ENCODE measurements at regions not wholly inside any gene's neighbourhood (a gene's known extent, or its start where the extent isn't known, plus 50 kb on each side); places are given as distances from the start of the nearest gene placed in this dataset.

DNA sequence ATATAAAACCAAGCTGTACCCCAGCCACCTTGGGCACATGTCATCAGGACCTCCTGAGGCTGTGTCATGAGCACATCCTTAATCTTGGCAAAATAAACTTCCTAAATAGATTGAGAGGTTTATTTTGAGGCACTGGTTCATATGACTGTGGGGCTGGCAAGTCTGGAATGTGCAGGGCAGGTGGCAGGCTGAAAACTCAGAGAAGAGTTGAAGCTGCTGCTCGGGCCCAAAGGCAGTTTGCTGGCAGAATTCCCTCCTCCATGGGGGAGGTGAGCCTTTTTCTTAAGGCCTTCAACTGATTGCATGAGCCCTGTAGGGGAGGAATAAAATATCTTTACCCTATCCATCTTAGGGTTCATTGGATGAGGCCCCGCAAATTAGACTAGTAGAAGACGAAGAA, 72.2 kb upstream of the CDK20 start:
- no peaks in the 10 kb centered on the region for H3K36me3 ChIP-seq
- H3K4me1 ChIP-seq (ENCODE audit: low read depth): peaks cover 4% of the 10 kb centered on the region
- no peak overlapping the region for H3K27ac ChIP-seq
- no peak overlapping the region for H3K4me3 ChIP-seq
- no peak for DNase-seq (ENCODE audit: low read depth in 1 of 2, low spot score in 1 of 2)
- TF ChIP-seq, protein P1, sequence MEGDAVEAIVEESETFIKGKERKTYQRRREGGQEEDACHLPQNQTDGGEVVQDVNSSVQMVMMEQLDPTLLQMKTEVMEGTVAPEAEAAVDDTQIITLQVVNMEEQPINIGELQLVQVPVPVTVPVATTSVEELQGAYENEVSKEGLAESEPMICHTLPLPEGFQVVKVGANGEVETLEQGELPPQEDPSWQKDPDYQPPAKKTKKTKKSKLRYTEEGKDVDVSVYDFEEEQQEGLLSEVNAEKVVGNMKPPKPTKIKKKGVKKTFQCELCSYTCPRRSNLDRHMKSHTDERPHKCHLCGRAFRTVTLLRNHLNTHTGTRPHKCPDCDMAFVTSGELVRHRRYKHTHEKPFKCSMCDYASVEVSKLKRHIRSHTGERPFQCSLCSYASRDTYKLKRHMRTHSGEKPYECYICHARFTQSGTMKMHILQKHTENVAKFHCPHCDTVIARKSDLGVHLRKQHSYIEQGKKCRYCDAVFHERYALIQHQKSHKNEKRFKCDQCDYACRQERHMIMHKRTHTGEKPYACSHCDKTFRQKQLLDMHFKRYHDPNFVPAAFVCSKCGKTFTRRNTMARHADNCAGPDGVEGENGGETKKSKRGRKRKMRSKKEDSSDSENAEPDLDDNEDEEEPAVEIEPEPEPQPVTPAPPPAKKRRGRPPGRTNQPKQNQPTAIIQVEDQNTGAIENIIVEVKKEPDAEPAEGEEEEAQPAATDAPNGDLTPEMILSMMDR (IDR thresholded peaks at IDR 0.05; ENCODE audit: low read depth, low read length): no peak
- H3K27me3 ChIP-seq: no peaks in the 10 kb centered on the region
- no peaks in the 10 kb centered on the region for H3K9me3 ChIP-seq (ENCODE audit: low read depth)

DNA sequence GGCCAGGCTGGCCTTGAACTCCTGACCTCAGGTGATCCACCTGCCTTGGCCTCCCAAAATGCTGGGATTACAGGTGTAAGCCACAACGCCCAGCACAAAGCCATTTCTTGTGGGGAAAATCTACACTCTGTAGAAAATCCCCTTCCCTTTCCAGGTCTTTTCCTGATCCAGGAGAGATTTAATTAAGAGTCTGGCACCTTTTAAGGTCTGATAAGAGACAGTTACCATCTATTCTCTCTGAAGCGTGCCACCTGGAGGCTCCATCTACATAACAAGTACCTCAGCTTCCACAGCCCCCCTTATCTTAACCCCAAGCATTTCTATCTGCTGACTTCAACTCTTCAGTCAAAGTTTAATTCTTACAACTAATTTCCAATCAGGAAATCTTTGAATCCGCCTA, 71.4 kb upstream of the CDK20 start:
- H3K4me3 ChIP-seq: no peak overlapping the region
- H3K27ac ChIP-seq: no peak overlapping the region
- H3K4me1 ChIP-seq (ENCODE audit: low read depth): peaks cover 4% of the 10 kb centered on the region
- TF ChIP-seq, protein P1 (IDR thresholded peaks at IDR 0.05; ENCODE audit: low read depth, low read length): no peak
- no peaks in the 10 kb centered on the region for H3K9me3 ChIP-seq (ENCODE audit: low read depth)
- H3K36me3 ChIP-seq: no peaks in the 10 kb centered on the region
- H3K27me3 ChIP-seq: no peaks in the 10 kb centered on the region
- no peak for DNase-seq (ENCODE audit: low read depth in 1 of 2, low spot score in 1 of 2)

DNA sequence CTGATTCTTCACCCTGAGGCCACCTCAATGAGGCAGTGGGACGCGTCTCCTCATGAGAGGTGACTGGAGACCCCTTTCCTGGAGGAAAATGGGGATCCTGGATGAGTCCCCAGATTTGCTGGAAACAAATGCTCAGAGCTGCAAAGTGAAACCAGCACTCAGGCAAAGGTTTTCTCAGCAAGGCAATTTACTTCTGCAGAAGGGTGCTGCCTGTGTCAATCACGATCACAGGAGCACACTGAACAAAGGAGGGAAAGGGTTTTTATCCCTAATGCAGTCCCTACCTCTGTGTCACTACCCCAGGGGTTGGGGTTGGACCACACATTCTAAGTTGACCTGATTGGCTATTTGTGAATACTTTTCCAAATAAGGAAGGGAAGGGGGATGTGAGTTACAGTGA, 69.9 kb upstream of the CDK20 start:
- Histone ChIP-seq H3K27me3 (no peaks in the 10 kb centered on the region), H3K4me3 (no peak overlapping the region), H3K9me3 (ENCODE audit: low read depth) (no peaks in the 10 kb centered on the region), H3K4me1 (ENCODE audit: low read depth) (peaks cover under 1% of the 10 kb centered on the region), H3K27ac (no peak overlapping the region), H3K36me3 (no peaks in the 10 kb centered on the region)
- no peak for DNase-seq (ENCODE audit: low read depth in 1 of 2, low spot score in 1 of 2)
- TF ChIP-seq, protein P1 (IDR thresholded peaks at IDR 0.05; ENCODE audit: low read depth, low read length): no peak

DNA sequence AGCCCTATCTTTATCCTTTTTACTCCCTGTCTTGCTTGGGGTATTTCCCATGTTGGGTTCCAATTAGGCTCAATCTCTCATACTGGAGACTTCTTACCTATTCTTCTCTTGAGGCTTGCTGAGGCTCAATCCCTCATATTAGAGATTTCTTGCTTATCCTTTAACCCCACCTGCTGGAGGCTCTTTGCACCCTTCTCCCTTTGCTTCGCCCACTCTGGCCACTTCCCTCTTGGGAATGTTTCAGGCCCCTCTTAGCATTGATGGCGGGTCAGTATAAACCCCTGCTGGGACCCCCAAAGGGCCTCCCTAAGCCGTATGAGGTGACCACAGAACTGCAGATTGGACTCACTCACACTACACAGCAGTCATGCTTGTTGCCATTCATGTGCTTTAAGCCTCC, 69.3 kb upstream of the CDK20 start:
- no peak for DNase-seq (ENCODE audit: low read depth in 1 of 2, low spot score in 1 of 2)

DNA sequence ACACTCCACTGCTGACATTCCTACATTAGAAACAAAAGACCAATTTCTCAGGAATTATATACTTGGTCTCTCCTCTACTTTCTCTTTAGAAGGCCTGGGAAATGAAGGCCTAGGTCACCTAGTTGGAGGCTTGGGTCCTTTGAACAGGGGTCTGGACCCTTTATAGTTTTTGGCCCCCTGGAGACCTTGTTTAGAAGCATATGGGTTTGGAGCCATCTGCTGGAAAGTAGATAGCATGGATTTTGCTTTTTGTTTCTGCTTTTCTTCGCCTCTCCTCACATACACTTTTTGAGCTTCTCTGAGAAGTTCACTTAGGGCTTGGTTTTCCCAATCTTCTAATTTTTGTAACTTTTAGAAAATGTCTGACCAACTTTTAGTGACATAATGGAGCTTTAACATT, 67.1 kb upstream of the CDK20 start:
- H3K27me3 ChIP-seq: no peaks in the 10 kb centered on the region
- no peaks in the 10 kb centered on the region for H3K9me3 ChIP-seq (ENCODE audit: low read depth)
- no peaks in the 10 kb centered on the region for H3K4me1 ChIP-seq (ENCODE audit: low read depth)
- no peak overlapping the region for H3K27ac ChIP-seq
- TF ChIP-seq, protein P1 (IDR thresholded peaks at IDR 0.05; ENCODE audit: low read depth, low read length): peak; percentile 61
- no peak overlapping the region for H3K4me3 ChIP-seq
- no peaks in the 10 kb centered on the region for H3K36me3 ChIP-seq
- DNase-seq (ENCODE audit: low read depth in 1 of 2, low spot score in 1 of 2): peak in 1 of 2 donors; percentile 48

More for the DNA sequence above, 69.3 kb upstream of the CDK20 start:
- Histone ChIP-seq H3K9me3 (ENCODE audit: low read depth) (no peaks in the 10 kb centered on the region), H3K36me3 (no peaks in the 10 kb centered on the region), H3K27me3 (no peaks in the 10 kb centered on the region), H3K4me3 (no peak overlapping the region), H3K4me1 (ENCODE audit: low read depth) (no peaks in the 10 kb centered on the region), H3K27ac (no peak overlapping the region)
- TF ChIP-seq, protein P1 (IDR thresholded peaks at IDR 0.05; ENCODE audit: low read depth, low read length): no peak

Data from cardiac muscle cell (in vitro differentiated cells and primary cell).